Hepatocyte (in vitro differentiated cells): ENCODE measurements at regions not wholly inside any gene's neighbourhood (a gene's known extent, or its start where the extent isn't known, plus 50 kb on each side); places are given as distances from the start of the nearest gene placed in this dataset.

Source experiments
- DNase-seq: peaks from one replicate; pipeline ENCODE4 v3.0.0-alpha.2; 2016; ENCODE audit warnings: low spot score
- H2AFZ ChIP-seq: fragments of 200-600 bp; sonication (generic); 2 replicates; pipeline ENCODE4 v1.6.0; 2016; ENCODE audit warnings: antibody characterized with exemption, mild to moderate bottlenecking
- H3K27ac ChIP-seq: fragments of 200-600 bp; sonication (generic); 2 replicates; pipeline ENCODE4 v1.5.1; 2016; ENCODE audit warnings: mild to moderate bottlenecking
- H3K27me3 ChIP-seq: fragments of 200-600 bp; sonication (generic); 2 replicates; pipeline ENCODE4 v1.6.1; 2016
- H3K36me3 ChIP-seq: fragments of 200-600 bp; sonication (generic); replicated peaks from 2 replicates; pipeline ENCODE4 v1.5.1; 2016; ENCODE audit warnings: low read depth; ENCODE audit not compliant: insufficient read depth
- H3K4me1 ChIP-seq: fragments of 200-600 bp; sonication (generic); 2 replicates; pipeline ENCODE4 v1.5.1; 2016; ENCODE audit warnings: mild to moderate bottlenecking, moderate library complexity; ENCODE audit not compliant: insufficient read depth
- H3K4me2 ChIP-seq: fragments of 200-600 bp; sonication (generic); 2 replicates; pipeline ENCODE4 v1.6.0; 2016
- H3K4me3 ChIP-seq: fragments of 200-600 bp; sonication (generic); 2 replicates; pipeline ENCODE4 v1.5.1; 2016; ENCODE audit warnings: mild to moderate bottlenecking
- H3K79me2 ChIP-seq: fragments of 200-600 bp; sonication (generic); 2 replicates; pipeline ENCODE4 v1.6.0; 2017; ENCODE audit warnings: mild to moderate bottlenecking
- H3K9me2 ChIP-seq: fragments of 200-600 bp; sonication (generic); replicated peaks from 2 replicates; pipeline ENCODE4 v1.6.0; 2017; ENCODE audit warnings: mild to moderate bottlenecking; ENCODE audit not compliant: insufficient read depth
- H3K9me3 ChIP-seq: fragments of 200-600 bp; sonication (generic); 2 replicates; pipeline ENCODE4 v1.5.1; 2016; ENCODE audit warnings: low read depth, mild to moderate bottlenecking
- H4K20me1 ChIP-seq: fragments of 200-600 bp; sonication (generic); 2 replicates; pipeline ENCODE4 v1.6.0; 2016; ENCODE audit warnings: mild to moderate bottlenecking; ENCODE audit not compliant: insufficient read depth, poor library complexity, severe bottlenecking
- EZH2 ChIP-seq: fragments of 200-600 bp; sonication (generic); IDR thresholded peaks from 2 replicates; pipeline ENCODE4 v1.6.1; 2016; ENCODE audit warnings: antibody characterized with exemption, mild to moderate bottlenecking, borderline replicate concordance
- EZH2phosphoT487 ChIP-seq: fragments of 200-600 bp; sonication (generic); IDR thresholded peaks from one replicate; pipeline ENCODE4 v1.6.1; 2018; ENCODE audit warnings: antibody characterized with exemption, mild to moderate bottlenecking, low read depth, moderate library complexity; ENCODE audit not compliant: unreplicated experiment, severe bottlenecking
- WGBS: methylation state at CpG from one replicate; pipeline ENCODE4 v1.1.6; 2016; ENCODE audit warnings: low lambda C conversion rate; ENCODE audit errors: missing lambda C conversion rate; 5-methylcytosine and 5-hydroxymethylcytosine counted together
- TF ChIP-seq, protein P1 (sequence below): fragments of 200-600 bp; sonication (generic); IDR thresholded peaks from 2 replicates; pipeline ENCODE4 v1.5.1; 2016; ENCODE audit warnings: antibody characterized with exemption, mild to moderate bottlenecking; ENCODE audit not compliant: poor library complexity

GRCh38 chr1:186616511-186616910 lies 63.7 kb downstream of the PTGS2 start:
- no peak overlapping the region for H3K4me3 ChIP-seq
- no peak overlapping the region for H2AFZ ChIP-seq
- no peak overlapping the region for H3K27ac ChIP-seq
- DNase-seq: no peak
- no peaks in the 10 kb centered on the region for H3K9me3 ChIP-seq
- no peaks in the 10 kb centered on the region for H4K20me1 ChIP-seq
- no peaks in the 10 kb centered on the region for H3K27me3 ChIP-seq
- H3K9me2 ChIP-seq: no peaks in the 10 kb centered on the region
- no peak overlapping the region for H3K4me2 ChIP-seq
- H3K4me1 ChIP-seq: no peaks in the 10 kb centered on the region
- TF ChIP-seq EZH2phosphoT487 (no peak), EZH2 (no peak)
- TF ChIP-seq, protein P1, sequence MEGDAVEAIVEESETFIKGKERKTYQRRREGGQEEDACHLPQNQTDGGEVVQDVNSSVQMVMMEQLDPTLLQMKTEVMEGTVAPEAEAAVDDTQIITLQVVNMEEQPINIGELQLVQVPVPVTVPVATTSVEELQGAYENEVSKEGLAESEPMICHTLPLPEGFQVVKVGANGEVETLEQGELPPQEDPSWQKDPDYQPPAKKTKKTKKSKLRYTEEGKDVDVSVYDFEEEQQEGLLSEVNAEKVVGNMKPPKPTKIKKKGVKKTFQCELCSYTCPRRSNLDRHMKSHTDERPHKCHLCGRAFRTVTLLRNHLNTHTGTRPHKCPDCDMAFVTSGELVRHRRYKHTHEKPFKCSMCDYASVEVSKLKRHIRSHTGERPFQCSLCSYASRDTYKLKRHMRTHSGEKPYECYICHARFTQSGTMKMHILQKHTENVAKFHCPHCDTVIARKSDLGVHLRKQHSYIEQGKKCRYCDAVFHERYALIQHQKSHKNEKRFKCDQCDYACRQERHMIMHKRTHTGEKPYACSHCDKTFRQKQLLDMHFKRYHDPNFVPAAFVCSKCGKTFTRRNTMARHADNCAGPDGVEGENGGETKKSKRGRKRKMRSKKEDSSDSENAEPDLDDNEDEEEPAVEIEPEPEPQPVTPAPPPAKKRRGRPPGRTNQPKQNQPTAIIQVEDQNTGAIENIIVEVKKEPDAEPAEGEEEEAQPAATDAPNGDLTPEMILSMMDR: no peak
- no peaks in the 10 kb centered on the region for H3K36me3 ChIP-seq
- H3K79me2 ChIP-seq: no peaks in the 10 kb centered on the region

DNA sequence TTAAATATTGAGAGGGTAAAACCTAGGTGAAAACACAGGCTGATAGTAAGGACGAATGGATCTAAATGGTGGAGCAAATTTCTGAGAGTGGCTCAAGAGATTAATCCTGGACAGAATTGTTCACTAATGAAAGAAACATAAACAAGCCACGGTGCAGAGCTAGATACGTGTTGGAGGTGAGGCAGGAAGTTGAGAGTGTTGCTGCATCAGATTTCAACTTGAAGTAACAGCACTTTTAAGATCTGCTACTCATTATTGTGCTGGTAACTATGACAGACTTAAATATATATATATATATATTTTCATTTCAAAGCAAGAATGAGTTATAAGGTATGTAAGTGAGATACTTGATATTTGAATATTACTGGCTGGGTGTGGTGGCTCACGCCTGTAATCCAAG lies 64.9 kb downstream of the PTGS2 start:
- H3K4me3 ChIP-seq: no peak overlapping the region
- H3K9me3 ChIP-seq: no peaks in the 10 kb centered on the region
- DNase-seq: no peak
- TF ChIP-seq EZH2phosphoT487: no peak
- H3K4me1 ChIP-seq: no peaks in the 10 kb centered on the region
- no peaks in the 10 kb centered on the region for H3K9me2 ChIP-seq
- WGBS: 67% methylated on average over 4 of the region's 4 CpGs
- H3K4me2 ChIP-seq: no peak overlapping the region
- H3K27me3 ChIP-seq: no peaks in the 10 kb centered on the region
- H2AFZ ChIP-seq: no peak overlapping the region
- no peaks in the 10 kb centered on the region for H3K79me2 ChIP-seq
- no peak overlapping the region for H3K27ac ChIP-seq
- no peaks in the 10 kb centered on the region for H3K36me3 ChIP-seq
- no peaks in the 10 kb centered on the region for H4K20me1 ChIP-seq

DNA sequence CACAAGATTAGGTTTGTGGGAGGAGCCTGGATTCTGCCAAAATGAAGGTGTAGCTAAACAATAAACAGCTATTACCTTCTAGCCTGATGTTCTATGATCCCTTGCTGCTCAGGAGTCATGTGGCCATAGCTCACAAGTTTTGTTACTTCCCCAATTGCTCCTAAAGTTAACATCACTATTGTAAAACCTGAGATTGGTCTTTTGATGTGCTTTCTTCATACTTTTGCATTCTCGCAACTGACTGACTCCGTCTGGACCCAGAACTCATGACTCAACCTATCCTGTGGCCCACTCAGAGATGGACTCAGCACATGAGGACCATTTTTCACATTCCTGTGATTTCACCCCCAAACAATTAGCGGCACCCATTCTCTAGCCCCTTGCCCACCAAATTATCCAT lies 69.1 kb downstream of the PTGS2 start:
- DNase-seq: no peak
- Histone ChIP-seq H3K9me2 (no peaks in the 10 kb centered on the region), H3K4me3 (no peak overlapping the region), H3K9me3 (no peaks in the 10 kb centered on the region), H3K36me3 (no peaks in the 10 kb centered on the region), H2AFZ (no peak overlapping the region), H3K27ac (no peak overlapping the region), H4K20me1 (no peaks in the 10 kb centered on the region), H3K27me3 (no peaks in the 10 kb centered on the region), H3K79me2 (no peaks in the 10 kb centered on the region), H3K4me2 (no peak overlapping the region), H3K4me1 (no peaks in the 10 kb centered on the region)
- TF ChIP-seq EZH2: no peak
- no peak for TF ChIP-seq EZH2phosphoT487
- TF ChIP-seq, protein P1: no peak
- 95% methylated on average over 3 of the region's 3 CpGs for WGBS

- Histone ChIP-seq H3K4me2 (no peak overlapping the region), H3K4me1 (no peaks in the 10 kb centered on the region), H3K36me3 (no peaks in the 10 kb centered on the region), H3K79me2 (no peaks in the 10 kb centered on the region), H3K9me3 (no peaks in the 10 kb centered on the region), H2AFZ (no peak overlapping the region), H3K4me3 (no peak overlapping the region), H3K9me2 (no peaks in the 10 kb centered on the region), H4K20me1 (no peaks in the 10 kb centered on the region), H3K27ac (no peak overlapping the region), H3K27me3 (no peaks in the 10 kb centered on the region)
- DNase-seq: no peak
- no peak for TF ChIP-seq EZH2
- TF ChIP-seq EZH2phosphoT487: no peak
- TF ChIP-seq, protein P1: no peak
These were observed 71.0 kb downstream of the PTGS2 start for GRCh38 chr1:186609183-186609582.
